WTC11 (cell line): ENCODE measurements at regions not wholly inside any gene's neighbourhood (a gene's known extent, or its start where the extent isn't known, plus 50 kb on each side); places are given as distances from the start of the nearest gene placed in this dataset.

Experiments
- ATAC-seq: fragments of 200-7000 bp; cut with Tn5 transposase; 2 replicates; pipeline ENCODE4 v1.10.0; 2021; ENCODE audit warnings: mild to moderate bottlenecking, moderate library complexity
- CTCF ChIA-PET: fragments of 300-600 bp; sonication (Branson Sonifier 250); formaldehyde crosslinking; loops from one replicate; lab custom pipeline; 2021; ENCODE audit warnings: antibody characterized with exemption; lab: Charles Lee
- POLR2A ChIA-PET: fragments of 350-600 bp; sonication (Branson Sonifier 250); formaldehyde crosslinking; loops from one replicate; lab custom pipeline; 2021; ENCODE audit warnings: antibody characterized with exemption; lab: Charles Lee
- DNase-seq: peaks from one replicate; pipeline ENCODE4 v3.0.0; 2021; ENCODE audit warnings: low spot score
- H3K27ac Mint-ChIP-seq: 2 replicates; pipeline ENCODE4 v1.8.0; 2021; ENCODE audit warnings: mixed read lengths
- H3K27me3 Mint-ChIP-seq: 2 replicates; pipeline ENCODE4 v1.8.0; 2021; ENCODE audit warnings: low read depth, mild to moderate bottlenecking, moderate library complexity, mixed read lengths
- H3K36me3 Mint-ChIP-seq: 2 replicates; pipeline ENCODE4 v1.8.0; 2021; ENCODE audit warnings: mixed read lengths
- H3K4me1 Mint-ChIP-seq: 2 replicates; pipeline ENCODE4 v1.8.0; 2022; ENCODE audit warnings: mixed read lengths
- H3K4me3 Mint-ChIP-seq: 2 replicates; pipeline ENCODE4 v1.8.0; 2021; ENCODE audit warnings: mild to moderate bottlenecking, moderate library complexity, mixed read lengths
- H3K9me3 Mint-ChIP-seq: 2 replicates; pipeline ENCODE4 v1.8.0; 2021; ENCODE audit warnings: mixed read lengths
- AFF4 ChIP-seq: sonication (generic); formaldehyde crosslinking; IDR thresholded peaks from 2 replicates; pipeline ENCODE4 v1.8.1; 2023; ENCODE audit warnings: mild to moderate bottlenecking, missing genetic modification reagents, borderline replicate concordance
- AR ChIP-seq: fragments of 250-450 bp; sonication (Bioruptor Pico); IDR thresholded peaks from 2 replicates; pipeline ENCODE4 v1.9.0; 2021; ENCODE audit warnings: mild to moderate bottlenecking
- ARID4B ChIP-seq: sonication (generic); formaldehyde crosslinking; IDR thresholded peaks from 2 replicates; pipeline ENCODE4 v1.8.0; 2023; ENCODE audit warnings: missing genetic modification reagents, mild to moderate bottlenecking, borderline replicate concordance
- ATF6 ChIP-seq: sonication (generic); formaldehyde crosslinking; IDR thresholded peaks from 2 replicates; pipeline ENCODE4 v1.8.1; 2023; ENCODE audit warnings: mild to moderate bottlenecking, missing genetic modification reagents
- CBFB ChIP-seq: sonication (generic); formaldehyde crosslinking; IDR thresholded peaks from 2 replicates; pipeline ENCODE4 v1.8.1; 2022; ENCODE audit warnings: mild to moderate bottlenecking, low read depth, missing genetic modification reagents
- E2F1 ChIP-seq: sonication (generic); formaldehyde crosslinking; IDR thresholded peaks from 2 replicates; pipeline ENCODE4 v1.8.0; 2022; ENCODE audit warnings: mild to moderate bottlenecking, missing genetic modification reagents
- E2F5 ChIP-seq: sonication (generic); formaldehyde crosslinking; IDR thresholded peaks from 2 replicates; pipeline ENCODE4 v1.8.1; 2022; ENCODE audit warnings: mild to moderate bottlenecking, moderate library complexity, missing genetic modification reagents
- ESRRA ChIP-seq: sonication (generic); formaldehyde crosslinking; IDR thresholded peaks from 2 replicates; pipeline ENCODE4 v1.8.1; 2022; ENCODE audit warnings: mild to moderate bottlenecking, missing genetic modification reagents, borderline replicate concordance
- ETV6 ChIP-seq: sonication (generic); formaldehyde crosslinking; IDR thresholded peaks from 2 replicates; pipeline ENCODE4 v1.8.1; 2022; ENCODE audit warnings: mild to moderate bottlenecking, missing genetic modification reagents
- FOXK1 ChIP-seq: sonication (generic); formaldehyde crosslinking; IDR thresholded peaks from 2 replicates; pipeline ENCODE4 v1.8.0; 2022; ENCODE audit warnings: mild to moderate bottlenecking, moderate library complexity, missing genetic modification reagents
- JAZF1 ChIP-seq: fragments of 250-450 bp; sonication (Bioruptor Pico); IDR thresholded peaks from 2 replicates; pipeline ENCODE4 v1.9.0; 2021; ENCODE audit warnings: moderate library complexity, mild to moderate bottlenecking, inconsistent platforms
- PRDM15 ChIP-seq: sonication (generic); formaldehyde crosslinking; IDR thresholded peaks from 2 replicates; pipeline ENCODE4 v1.8.0; 2022; ENCODE audit warnings: missing genetic modification reagents
- RORB ChIP-seq: fragments of 250-450 bp; sonication (Bioruptor Pico); IDR thresholded peaks from 2 replicates; pipeline ENCODE4 v1.9.0; 2021; ENCODE audit warnings: mild to moderate bottlenecking
- ZBTB43 ChIP-seq: sonication (generic); formaldehyde crosslinking; IDR thresholded peaks from 2 replicates; pipeline ENCODE4 v1.8.1; 2023; ENCODE audit warnings: mild to moderate bottlenecking, missing genetic modification reagents
- ZNF219 ChIP-seq: sonication (generic); formaldehyde crosslinking; IDR thresholded peaks from 2 replicates; pipeline ENCODE4 v1.8.0; 2023; ENCODE audit warnings: missing genetic modification reagents, mild to moderate bottlenecking, borderline replicate concordance
- ZNF232 ChIP-seq: sonication (generic); formaldehyde crosslinking; IDR thresholded peaks from 2 replicates; pipeline ENCODE4 v1.8.0; 2022; ENCODE audit warnings: mild to moderate bottlenecking, missing genetic modification reagents
- ZNF423 ChIP-seq: fragments of 250-450 bp; sonication (Bioruptor Pico); IDR thresholded peaks from 2 replicates; pipeline ENCODE4 v2.1.2; 2022; ENCODE audit warnings: mild to moderate bottlenecking, moderate library complexity

- no peak for ATAC-seq
- H3K4me3 Mint-ChIP-seq: no peak overlapping the region
- peaks cover 2% of the 10 kb centered on the region; the same call in 1 of the 2 replicates for H3K4me1 Mint-ChIP-seq
- TF ChIP-seq E2F1: no peak
- no peak for TF ChIP-seq JAZF1 (CRISPR knock-in tag)
- no peak for TF ChIP-seq ATF6 (CRISPR knock-in tag)
- TF ChIP-seq AR (CRISPR knock-in tag): no peak
- no peak for TF ChIP-seq ZNF232 (CRISPR knock-in tag)
- TF ChIP-seq CBFB: no peak
- no peak for TF ChIP-seq PRDM15 (CRISPR knock-in tag)
- TF ChIP-seq E2F5 (CRISPR knock-in tag): no peak
- TF ChIP-seq ARID4B (CRISPR knock-in tag): no peak
- no peak for TF ChIP-seq AFF4 (CRISPR knock-in tag)
- no peak for TF ChIP-seq ESRRA (CRISPR knock-in tag)
- no peak for TF ChIP-seq ZNF423 (CRISPR knock-in tag)
- TF ChIP-seq RORB: no peak
- TF ChIP-seq FOXK1: no peak
- TF ChIP-seq ZNF219: no peak
- no peak for TF ChIP-seq ETV6 (CRISPR knock-in tag)
- TF ChIP-seq ZBTB43 (CRISPR knock-in tag): no peak
- TF ChIP-seq, all 79 proteins: peak for 0
- H3K27me3 Mint-ChIP-seq: no peaks in the 10 kb centered on the region; the same call in 1 of the 2 replicates
- peaks cover 23% of the 10 kb centered on the region for H3K36me3 Mint-ChIP-seq
- peaks cover 42% of the 10 kb centered on the region for H3K9me3 Mint-ChIP-seq
- no peak for DNase-seq
- no peak overlapping the region for H3K27ac Mint-ChIP-seq
- ChIA-PET CTCF (no interaction called here), POLR2A (no interaction called here)
Observed at GRCh38 chr4:83174844-83175414, 60.4 kb upstream of the PLAC8 start.
